Progenitor cell of endocrine pancreas (in vitro differentiated cells): ENCODE measurements at regions not wholly inside any gene's neighbourhood (a gene's known extent, or its start where the extent isn't known, plus 50 kb on each side); places are given as distances from the start of the nearest gene placed in this dataset.

ENCODE experiments used
- DNase-seq: peaks from one replicate; pipeline ENCODE4 v3.0.0; 2021; ENCODE audit warnings: low spot score; ENCODE audit not compliant: unreplicated experiment
- H3K27ac Mint-ChIP-seq: 2 replicates; pipeline ENCODE4 v1.8.0; 2021; ENCODE audit warnings: mild to moderate bottlenecking, moderate library complexity, mixed read lengths
- H3K27me3 Mint-ChIP-seq: 2 replicates; pipeline ENCODE4 v1.8.0; 2021; ENCODE audit warnings: mixed read lengths
- H3K36me3 Mint-ChIP-seq: 2 replicates; pipeline ENCODE4 v1.8.0; 2022; ENCODE audit warnings: mixed read lengths; ENCODE audit not compliant: insufficient read depth
- H3K4me1 Mint-ChIP-seq: 2 replicates; pipeline ENCODE4 v1.8.0; 2021; ENCODE audit warnings: low read depth, mixed read lengths
- H3K4me3 Mint-ChIP-seq: 2 replicates; pipeline ENCODE4 v1.8.0; 2021; ENCODE audit warnings: low read depth, mild to moderate bottlenecking, moderate library complexity, mixed read lengths
- H3K9me3 Mint-ChIP-seq: 2 replicates; pipeline ENCODE4 v1.8.0; 2021; ENCODE audit warnings: low read depth, mixed read lengths
- TF ChIP-seq, protein P1 (sequence below): fragments of 200-600 bp; sonication (generic); IDR thresholded peaks from one replicate; pipeline ENCODE4 v1.5.0; 2021; ENCODE audit warnings: antibody characterized with exemption, mild to moderate bottlenecking; ENCODE audit not compliant: unreplicated experiment

GRCh38 chr6:139705284-139705683, 330.8 kb upstream of the CITED2 start:
- peaks cover 8% of the 10 kb centered on the region for H3K4me1 Mint-ChIP-seq
- DNase-seq = no peak
- H3K27me3 Mint-ChIP-seq = no peaks in the 10 kb centered on the region
- H3K4me3 Mint-ChIP-seq = no peak overlapping the region
- no peaks in the 10 kb centered on the region for H3K36me3 Mint-ChIP-seq
- peaks cover 4% of the 10 kb centered on the region for H3K9me3 Mint-ChIP-seq
- H3K27ac Mint-ChIP-seq = no peak overlapping the region
- TF ChIP-seq, protein P1, sequence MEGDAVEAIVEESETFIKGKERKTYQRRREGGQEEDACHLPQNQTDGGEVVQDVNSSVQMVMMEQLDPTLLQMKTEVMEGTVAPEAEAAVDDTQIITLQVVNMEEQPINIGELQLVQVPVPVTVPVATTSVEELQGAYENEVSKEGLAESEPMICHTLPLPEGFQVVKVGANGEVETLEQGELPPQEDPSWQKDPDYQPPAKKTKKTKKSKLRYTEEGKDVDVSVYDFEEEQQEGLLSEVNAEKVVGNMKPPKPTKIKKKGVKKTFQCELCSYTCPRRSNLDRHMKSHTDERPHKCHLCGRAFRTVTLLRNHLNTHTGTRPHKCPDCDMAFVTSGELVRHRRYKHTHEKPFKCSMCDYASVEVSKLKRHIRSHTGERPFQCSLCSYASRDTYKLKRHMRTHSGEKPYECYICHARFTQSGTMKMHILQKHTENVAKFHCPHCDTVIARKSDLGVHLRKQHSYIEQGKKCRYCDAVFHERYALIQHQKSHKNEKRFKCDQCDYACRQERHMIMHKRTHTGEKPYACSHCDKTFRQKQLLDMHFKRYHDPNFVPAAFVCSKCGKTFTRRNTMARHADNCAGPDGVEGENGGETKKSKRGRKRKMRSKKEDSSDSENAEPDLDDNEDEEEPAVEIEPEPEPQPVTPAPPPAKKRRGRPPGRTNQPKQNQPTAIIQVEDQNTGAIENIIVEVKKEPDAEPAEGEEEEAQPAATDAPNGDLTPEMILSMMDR = no peak

DNA sequence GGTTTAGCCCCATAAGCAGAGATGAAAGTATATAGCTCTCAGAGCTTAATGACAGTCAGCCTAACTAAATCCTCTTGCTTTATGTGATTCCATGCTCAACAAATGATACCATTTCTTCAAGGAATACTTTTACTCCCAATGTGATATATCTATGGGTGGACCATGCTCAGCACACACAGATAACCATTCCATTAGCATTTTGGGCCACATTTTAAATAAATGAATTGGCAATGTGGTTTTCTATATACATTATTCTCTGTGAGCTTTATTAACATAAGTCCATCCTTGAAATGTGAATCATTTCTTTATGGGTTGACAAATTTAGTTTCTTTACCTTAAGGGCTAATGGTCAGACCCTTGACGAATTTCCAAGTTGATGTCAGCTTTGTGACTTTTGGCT, 329.3 kb upstream of the CITED2 start:
- H3K4me1 Mint-ChIP-seq = peaks cover 10% of the 10 kb centered on the region
- H3K27ac Mint-ChIP-seq = no peak overlapping the region
- TF ChIP-seq, protein P1 = no peak
- no peak for DNase-seq
- no peaks in the 10 kb centered on the region for H3K27me3 Mint-ChIP-seq
- H3K4me3 Mint-ChIP-seq = no peak overlapping the region
- H3K9me3 Mint-ChIP-seq = peaks cover 4% of the 10 kb centered on the region
- H3K36me3 Mint-ChIP-seq = no peaks in the 10 kb centered on the region

- no peak overlapping the region for H3K27ac Mint-ChIP-seq
- H3K27me3 Mint-ChIP-seq = no peaks in the 10 kb centered on the region
- H3K9me3 Mint-ChIP-seq = peaks cover 7% of the 10 kb centered on the region
- H3K4me3 Mint-ChIP-seq = no peak overlapping the region
- TF ChIP-seq, protein P1 = no peak
- no peaks in the 10 kb centered on the region for H3K36me3 Mint-ChIP-seq
- no peak for DNase-seq
- peaks cover 6% of the 10 kb centered on the region for H3K4me1 Mint-ChIP-seq
These were observed 328.3 kb upstream of the CITED2 start for GRCh38 chr6:139702706-139703105.

GRCh38 chr6:139701695-139702094, 327.2 kb upstream of the CITED2 start:
- Mint-ChIP-seq H3K27ac (no peak overlapping the region), H3K27me3 (no peaks in the 10 kb centered on the region), H3K36me3 (no peaks in the 10 kb centered on the region), H3K9me3 (peaks cover 10% of the 10 kb centered on the region), H3K4me3 (no peak overlapping the region), H3K4me1 (peaks cover 6% of the 10 kb centered on the region)
- TF ChIP-seq, protein P1 = no peak
- DNase-seq = no peak

DNA sequence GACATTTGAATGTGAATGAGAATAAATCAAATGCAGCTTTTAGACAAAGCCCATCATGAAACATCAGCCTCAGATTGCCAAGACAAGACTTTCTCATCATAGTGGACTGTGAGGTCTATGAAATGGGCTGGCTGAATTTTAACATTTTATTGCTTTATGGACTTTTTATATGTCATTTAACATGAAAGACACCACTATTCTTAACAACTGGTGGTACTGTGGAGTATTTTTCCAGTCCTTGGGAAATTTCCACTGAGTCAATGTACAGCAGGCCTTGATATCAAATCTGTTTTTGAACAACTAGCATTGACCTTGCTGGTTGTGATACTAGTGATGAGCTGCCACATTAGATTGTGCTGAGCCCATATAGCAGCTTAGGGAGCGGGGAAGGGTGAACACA, 326.6 kb upstream of the CITED2 start:
- Mint-ChIP-seq H3K4me3 (no peak overlapping the region), H3K27ac (no peak overlapping the region), H3K36me3 (no peaks in the 10 kb centered on the region), H3K9me3 (peaks cover 10% of the 10 kb centered on the region), H3K4me1 (peaks cover 6% of the 10 kb centered on the region), H3K27me3 (no peaks in the 10 kb centered on the region)
- TF ChIP-seq, protein P1 = no peak
- no peak for DNase-seq
